ENCODE measurements at regions not wholly inside any gene's neighbourhood (a gene's known extent, or its start where the extent isn't known, plus 50 kb on each side); places are given as distances from the start of the nearest gene placed in this dataset.

- DNase-seq, result no peak
These were observed 159.0 kb downstream of the BARHL2 start for GRCh38 chr1:90558126-90558525.

GRCh38 chr1:90557706-90558105 lies 159.4 kb downstream of the BARHL2 start:
- DNase-seq, result no peak

GRCh38 chr1:90550626-90551406 lies 166.3 kb downstream of the BARHL2 start:
- DNase-seq, result no peak

GRCh38 chr1:90544356-90544755 lies 172.7 kb downstream of the BARHL2 start:
- no peak for DNase-seq

GRCh38 chr1:90537606-90538362 lies 179.3 kb downstream of the BARHL2 start:
- DNase-seq, result no peak

GRCh38 chr1:90534663-90535295 lies 182.3 kb downstream of the BARHL2 start:
- DNase-seq, result no peak

- no peak for DNase-seq
These were observed 183.0 kb downstream of the BARHL2 start for GRCh38 chr1:90534116-90534515.

GRCh38 chr1:90526954-90527353 lies 190.1 kb downstream of the BARHL2 start:
- no peak for DNase-seq

- no peak for DNase-seq
These were observed 194.7 kb downstream of the BARHL2 start for GRCh38 chr1:90522432-90522831.

GRCh38 chr1:90513956-90514355 lies 203.1 kb downstream of the BARHL2 start:
- no peak for DNase-seq

GRCh38 chr1:90512441-90512840 lies 204.7 kb downstream of the BARHL2 start:
- no peak for DNase-seq

- no peak for DNase-seq
These were observed 207.0 kb downstream of the BARHL2 start for GRCh38 chr1:90510143-90510542.

- no peak for DNase-seq
These were observed 207.7 kb downstream of the BARHL2 start for GRCh38 chr1:90509225-90510048.

GRCh38 chr1:90508376-90509167 lies 208.5 kb downstream of the BARHL2 start:
- no peak for DNase-seq

GRCh38 chr1:90507173-90507572 lies 209.9 kb downstream of the BARHL2 start:
- DNase-seq, result no peak

- no peak for DNase-seq
These were observed 211.3 kb downstream of the BARHL2 start for GRCh38 chr1:90505806-90506205.

GRCh38 chr1:90504509-90504908 lies 212.6 kb downstream of the BARHL2 start:
- no peak for DNase-seq

- DNase-seq, result no peak
These were observed 214.4 kb downstream of the BARHL2 start for GRCh38 chr1:90502696-90503095.

- DNase-seq, result no peak
These were observed 214.9 kb downstream of the BARHL2 start for GRCh38 chr1:90502194-90502593.

GRCh38 chr1:90501281-90501680 lies 215.8 kb downstream of the BARHL2 start:
- no peak for DNase-seq

- no peak for DNase-seq
These were observed 222.3 kb downstream of the BARHL2 start for GRCh38 chr1:90494748-90495282.

GRCh38 chr1:90488451-90488850 lies 228.7 kb downstream of the BARHL2 start:
- no peak for DNase-seq

All from CD4-positive, alpha-beta T cell treated with Interleukin-4 for 1 hour (primary cell).